Stimulated activated CD4-positive, alpha-beta T cell treated with anti-CD3 and anti-CD28 coated beads, Interleukin-1b, Interleukin-23, amount 100 ng/mL, for 1 hour (primary cell): ENCODE measurements at regions not wholly inside any gene's neighbourhood (a gene's known extent, or its start where the extent isn't known, plus 50 kb on each side); places are given as distances from the start of the nearest gene placed in this dataset.
"Not testable (repeated sequence)": the region's sequence is repeated elsewhere in the genome, so short reads cannot be mapped to it uniquely, and the experiment has no call there.

ENCODE experiments used
- DNase-seq, 2 donors: peaks; one replicate each; pipeline ENCODE4 v3.0.0-alpha.2; 2020; ENCODE audit warnings: low read depth in 2 of 2

GRCh38 chr1:221998186-221998612, 256.3 kb upstream of the DUSP10 start:
- no peak for DNase-seq

GRCh38 chr1:221997012-221997411, 255.1 kb upstream of the DUSP10 start:
- DNase-seq, result not testable (repeated sequence)

GRCh38 chr1:221994939-221995338, 253.1 kb upstream of the DUSP10 start:
- DNase-seq, result no peak

GRCh38 chr1:221994274-221994698, 252.4 kb upstream of the DUSP10 start:
- DNase-seq, result no peak

- no peak for DNase-seq
These were observed 251.6 kb upstream of the DUSP10 start for GRCh38 chr1:221993444-221993948.

GRCh38 chr1:221992427-221992826, 250.5 kb upstream of the DUSP10 start:
- DNase-seq, result no peak

- DNase-seq, result no peak
These were observed 249.3 kb upstream of the DUSP10 start for GRCh38 chr1:221991221-221991620.

- DNase-seq, result no peak
These were observed 247.9 kb upstream of the DUSP10 start for GRCh38 chr1:221989741-221990140.

GRCh38 chr1:221988829-221989228, 246.9 kb upstream of the DUSP10 start:
- no peak for DNase-seq

GRCh38 chr1:221987860-221988520, 246.1 kb upstream of the DUSP10 start:
- DNase-seq, result no peak

- no peak for DNase-seq
These were observed 241.6 kb upstream of the DUSP10 start for GRCh38 chr1:221983444-221983843.

- no peak for DNase-seq
These were observed 239.6 kb upstream of the DUSP10 start for GRCh38 chr1:221981461-221981860.

GRCh38 chr1:221979444-221980032, 237.6 kb upstream of the DUSP10 start:
- no peak for DNase-seq

GRCh38 chr1:221978631-221979334, 236.9 kb upstream of the DUSP10 start:
- not testable (repeated sequence) for DNase-seq

GRCh38 chr1:221973787-221974186, 231.9 kb upstream of the DUSP10 start:
- not testable (repeated sequence) for DNase-seq

- DNase-seq, result no peak
These were observed 230.7 kb upstream of the DUSP10 start for GRCh38 chr1:221972276-221973235.

- not testable (repeated sequence) for DNase-seq
These were observed 229.1 kb upstream of the DUSP10 start for GRCh38 chr1:221971035-221971434.

GRCh38 chr1:221969298-221969858, 227.5 kb upstream of the DUSP10 start:
- DNase-seq, result not testable (repeated sequence)

- not testable (repeated sequence) for DNase-seq
These were observed 225.6 kb upstream of the DUSP10 start for GRCh38 chr1:221967538-221967937.

- DNase-seq, result not testable (repeated sequence)
These were observed 225.0 kb upstream of the DUSP10 start for GRCh38 chr1:221966888-221967287.

- DNase-seq, result not testable (repeated sequence)
These were observed 224.0 kb upstream of the DUSP10 start for GRCh38 chr1:221965891-221966290.
